ENCODE measurements at regions not wholly inside any gene's neighbourhood (a gene's known extent, or its start where the extent isn't known, plus 50 kb on each side); places are given as distances from the start of the nearest gene placed in this dataset.

- H3K4me3 ChIP-seq (ENCODE audit: low read depth, low read length), result no peak overlapping the region
- no peak for DNase-seq (ENCODE audit: low read depth)
- in situ Hi-C loops (cut with HindIII; ENCODE audit: low sequenced_read_pairs), result loop anchor here (5.0 kb wide), 1 partner anchor 57 kb away; no protein-coding TSS in a partner anchor
- no peak for TF ChIP-seq CTCF (IDR thresholded peaks at IDR 0.05; ENCODE audit: low read depth, low read length, missing control alignments)
Observed at GRCh38 chr2:172294983-172295382, 132.4 kb upstream of the ITGA6 start.

GRCh38 chr2:172295677-172296076 lies 131.7 kb upstream of the ITGA6 start:
- H3K4me3 ChIP-seq (ENCODE audit: low read depth, low read length), result no peak overlapping the region
- in situ Hi-C loops (cut with HindIII; ENCODE audit: low sequenced_read_pairs), result loop anchor here (5.0 kb wide), 1 partner anchor 57 kb away; no protein-coding TSS in a partner anchor
- TF ChIP-seq CTCF (IDR thresholded peaks at IDR 0.05; ENCODE audit: low read depth, low read length, missing control alignments), result no peak
- no peak for DNase-seq (ENCODE audit: low read depth)

- in situ Hi-C loops (cut with HindIII; ENCODE audit: low sequenced_read_pairs), result loop anchor here (5.0 kb wide), 1 partner anchor 56 kb away; no protein-coding TSS in a partner anchor
- DNase-seq (ENCODE audit: low read depth), result no peak
- no peak overlapping the region for H3K4me3 ChIP-seq (ENCODE audit: low read depth, low read length)
- no peak for TF ChIP-seq CTCF (IDR thresholded peaks at IDR 0.05; ENCODE audit: low read depth, low read length, missing control alignments)
Observed at GRCh38 chr2:172296267-172297046, 130.9 kb upstream of the ITGA6 start.

- H3K4me3 ChIP-seq (ENCODE audit: low read depth, low read length), result no peak overlapping the region
- in situ Hi-C loops (cut with HindIII; ENCODE audit: low sequenced_read_pairs), result loop anchor here (5.0 kb wide), 1 partner anchor 55 kb away; no protein-coding TSS in a partner anchor
- no peak for TF ChIP-seq CTCF (IDR thresholded peaks at IDR 0.05; ENCODE audit: low read depth, low read length, missing control alignments)
- DNase-seq (ENCODE audit: low read depth), result no peak
Observed at GRCh38 chr2:172297531-172297930, 129.9 kb upstream of the ITGA6 start.

- in situ Hi-C loops (cut with HindIII; ENCODE audit: low sequenced_read_pairs), result loop anchor here (5.0 kb wide), 1 partner anchor 54 kb away; no protein-coding TSS in a partner anchor
- TF ChIP-seq CTCF (IDR thresholded peaks at IDR 0.05; ENCODE audit: low read depth, low read length, missing control alignments), result no peak
- H3K4me3 ChIP-seq (ENCODE audit: low read depth, low read length), result no peak overlapping the region
- DNase-seq (ENCODE audit: low read depth), result no peak
Observed at GRCh38 chr2:172297950-172298349, 129.4 kb upstream of the ITGA6 start.

GRCh38 chr2:172299741-172300140 lies 127.6 kb upstream of the ITGA6 start:
- no peak for TF ChIP-seq CTCF (IDR thresholded peaks at IDR 0.05; ENCODE audit: low read depth, low read length, missing control alignments)
- H3K4me3 ChIP-seq (ENCODE audit: low read depth, low read length), result no peak overlapping the region
- in situ Hi-C loops (cut with HindIII; ENCODE audit: low sequenced_read_pairs), result loop anchor here (5.0 kb wide), 1 partner anchor 53 kb away; no protein-coding TSS in a partner anchor
- DNase-seq (ENCODE audit: low read depth), result no peak

Measured in astrocyte of the cerebellum (primary cell).